Uterus (tissue), 2 donors: ENCODE measurements at regions not wholly inside any gene's neighbourhood (a gene's known extent, or its start where the extent isn't known, plus 50 kb on each side); places are given as distances from the start of the nearest gene placed in this dataset.

Experiments used
- POLR2A ChIP-seq, 2 donors: fragments of 450-650 bp; IDR thresholded peaks; one replicate each; pipeline ENCODE4 v1.6.1; 2016; ENCODE audit warnings: antibody characterized with exemption in 2 of 2, mild to moderate bottlenecking in 1 of 2, moderate library complexity in 1 of 2
- TF ChIP-seq, protein P1 (sequence below), 4 experiments: fragments of 200-600 bp in 2 of 4; fragments of 450-650 bp in 2 of 4; sonication (generic) in 2 of 4; IDR thresholded peaks; one replicate each; pipeline ENCODE4 v1.5.1; 2016 to 2019; ENCODE audit warnings: antibody characterized with exemption in 4 of 4, mild to moderate bottlenecking in 2 of 4, moderate library complexity in 1 of 4

DNA sequence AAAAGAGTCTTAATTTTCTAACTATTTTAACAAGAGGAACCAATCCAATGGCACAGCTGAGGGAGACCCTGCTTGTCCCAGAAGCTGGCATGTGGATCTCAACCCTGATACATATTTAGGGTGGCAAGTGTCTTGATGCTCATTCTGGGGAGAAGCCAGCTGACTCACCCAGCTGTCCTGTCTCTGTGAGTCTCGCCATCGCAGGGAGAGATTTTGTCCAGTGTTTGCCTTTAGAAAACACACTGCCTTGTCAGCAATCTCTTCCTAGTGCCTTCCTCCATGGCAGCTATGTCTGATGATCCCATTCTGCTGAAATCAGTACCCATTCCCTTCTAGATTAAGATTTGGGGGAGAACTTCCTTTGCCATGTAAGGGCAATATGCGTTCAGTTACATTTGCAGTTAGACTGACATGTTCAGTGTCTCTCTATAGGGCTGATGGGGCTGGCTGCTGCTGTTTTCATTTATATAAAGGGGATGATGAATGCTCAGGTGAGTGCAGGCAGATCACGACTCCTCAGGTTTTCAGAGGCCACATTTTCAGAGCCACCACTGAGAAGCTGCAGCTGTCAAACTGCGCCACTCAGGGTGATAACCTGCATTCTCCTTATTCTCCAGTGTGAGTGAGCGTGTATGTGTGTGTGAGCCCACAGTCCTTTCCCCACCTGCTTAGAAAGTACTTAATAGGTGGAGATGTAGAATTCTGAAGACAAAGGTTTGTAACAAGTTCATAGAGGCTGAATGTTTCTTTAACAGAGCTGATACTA, 217.0 kb downstream of the GAS1 start:
- TF ChIP-seq, protein P1, sequence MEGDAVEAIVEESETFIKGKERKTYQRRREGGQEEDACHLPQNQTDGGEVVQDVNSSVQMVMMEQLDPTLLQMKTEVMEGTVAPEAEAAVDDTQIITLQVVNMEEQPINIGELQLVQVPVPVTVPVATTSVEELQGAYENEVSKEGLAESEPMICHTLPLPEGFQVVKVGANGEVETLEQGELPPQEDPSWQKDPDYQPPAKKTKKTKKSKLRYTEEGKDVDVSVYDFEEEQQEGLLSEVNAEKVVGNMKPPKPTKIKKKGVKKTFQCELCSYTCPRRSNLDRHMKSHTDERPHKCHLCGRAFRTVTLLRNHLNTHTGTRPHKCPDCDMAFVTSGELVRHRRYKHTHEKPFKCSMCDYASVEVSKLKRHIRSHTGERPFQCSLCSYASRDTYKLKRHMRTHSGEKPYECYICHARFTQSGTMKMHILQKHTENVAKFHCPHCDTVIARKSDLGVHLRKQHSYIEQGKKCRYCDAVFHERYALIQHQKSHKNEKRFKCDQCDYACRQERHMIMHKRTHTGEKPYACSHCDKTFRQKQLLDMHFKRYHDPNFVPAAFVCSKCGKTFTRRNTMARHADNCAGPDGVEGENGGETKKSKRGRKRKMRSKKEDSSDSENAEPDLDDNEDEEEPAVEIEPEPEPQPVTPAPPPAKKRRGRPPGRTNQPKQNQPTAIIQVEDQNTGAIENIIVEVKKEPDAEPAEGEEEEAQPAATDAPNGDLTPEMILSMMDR (IDR thresholded peaks at IDR 0.05), result no peak
- no peak for TF ChIP-seq POLR2A (IDR thresholded peaks at IDR 0.05)
